Trophoblast cell (in vitro differentiated cells and primary cell): ENCODE measurements at regions not wholly inside any gene's neighbourhood (a gene's known extent, or its start where the extent isn't known, plus 50 kb on each side); places are given as distances from the start of the nearest gene placed in this dataset.

ENCODE experiments used
- DNase-seq, 2 donors: peaks; one replicate each; pipeline ENCODE4 v3.0.0-alpha.2; 2016
- H2AFZ ChIP-seq: 2 replicates; pipeline ENCODE4 v1.6.1; 2013; ENCODE audit warnings: low read length, moderate library complexity, mild to moderate bottlenecking; ENCODE audit not compliant: insufficient read depth, poor library complexity
- H2AK5ac ChIP-seq: 2 replicates; pipeline ENCODE4 v1.6.1; 2013; ENCODE audit warnings: mild to moderate bottlenecking, low read length
- H2BK120ac ChIP-seq: 2 replicates; pipeline ENCODE4 v1.6.1; 2013; ENCODE audit warnings: low read length, mild to moderate bottlenecking, moderate library complexity; ENCODE audit not compliant: insufficient read depth, poor library complexity
- H2BK12ac ChIP-seq: 2 replicates; pipeline ENCODE4 v1.6.1; 2013; ENCODE audit warnings: mild to moderate bottlenecking, low read length, moderate library complexity
- H2BK5ac ChIP-seq: 2 replicates; pipeline ENCODE4 v1.6.1; 2013; ENCODE audit warnings: low read length, low read depth, moderate library complexity, mild to moderate bottlenecking; ENCODE audit not compliant: poor library complexity
- H3K14ac ChIP-seq: 2 replicates; pipeline ENCODE4 v1.6.1; 2013; ENCODE audit warnings: mild to moderate bottlenecking, low read length
- H3K18ac ChIP-seq: 2 replicates; pipeline ENCODE4 v1.6.1; 2013; ENCODE audit warnings: mild to moderate bottlenecking, low read length
- H3K23ac ChIP-seq: 2 replicates; pipeline ENCODE4 v1.6.1; 2013; ENCODE audit warnings: low read length
- H3K27ac ChIP-seq: 2 replicates; pipeline ENCODE4 v1.5.1; 2013; ENCODE audit warnings: low read depth, mild to moderate bottlenecking, inconsistent platforms, low read length, moderate library complexity
- H3K27me3 ChIP-seq: 2 replicates; pipeline ENCODE4 v1.6.1; 2013; ENCODE audit warnings: inconsistent platforms, mild to moderate bottlenecking, low read length, moderate library complexity; ENCODE audit not compliant: insufficient read depth
- H3K36me3 ChIP-seq, 2 experiments: 1 replicate in 1 of 2; 2 replicates in 1 of 2; pipeline ENCODE4 v1.6.1; 2013; ENCODE audit warnings: low read length in 2 of 2, mild to moderate bottlenecking in 2 of 2, moderate library complexity in 1 of 2; ENCODE audit not compliant: insufficient read depth in 2 of 2, control insufficient read depth in 1 of 2
- H3K4ac ChIP-seq: 2 replicates; pipeline ENCODE4 v1.6.1; 2013; ENCODE audit warnings: low read depth, mild to moderate bottlenecking, low read length, moderate library complexity
- H3K4me1 ChIP-seq, 2 experiments: 1 replicate in 1 of 2; 2 replicates in 1 of 2; pipeline ENCODE4 v1.6.1; 2013; ENCODE audit warnings: low read length in 2 of 2, mild to moderate bottlenecking in 2 of 2, moderate library complexity in 1 of 2; ENCODE audit not compliant: insufficient read depth in 2 of 2, control insufficient read depth in 1 of 2
- H3K4me2 ChIP-seq: 2 replicates; pipeline ENCODE4 v1.6.1; 2013; ENCODE audit warnings: inconsistent platforms, mild to moderate bottlenecking, low read length, moderate library complexity
- H3K4me3 ChIP-seq: 2 replicates; pipeline ENCODE4 v1.5.1; 2013; ENCODE audit warnings: mild to moderate bottlenecking, low read depth, low read length, inconsistent platforms
- H3K79me1 ChIP-seq: one replicate; pipeline ENCODE4 v1.6.1; 2013; ENCODE audit warnings: low read length
- H3K79me2 ChIP-seq: 2 replicates; pipeline ENCODE4 v1.6.1; 2013; ENCODE audit warnings: low read length, mild to moderate bottlenecking; ENCODE audit not compliant: control insufficient read depth, insufficient read depth, poor library complexity
- H3K9ac ChIP-seq: 2 replicates; pipeline ENCODE4 v1.6.1; 2013; ENCODE audit warnings: mild to moderate bottlenecking, low read length
- H3K9me3 ChIP-seq: 2 replicates; pipeline ENCODE4 v1.6.1; 2013; ENCODE audit warnings: low read depth, mild to moderate bottlenecking, control low read depth, inconsistent platforms, low read length; ENCODE audit not compliant: insufficient read depth
- H4K12ac ChIP-seq: 2 replicates; pipeline ENCODE4 v1.6.1; 2013; ENCODE audit warnings: low read depth, mild to moderate bottlenecking, low read length, moderate library complexity
- H4K8ac ChIP-seq: 2 replicates; pipeline ENCODE4 v1.6.1; 2013; ENCODE audit warnings: low read depth, mild to moderate bottlenecking, low read length, moderate library complexity
- H4K91ac ChIP-seq: one replicate; pipeline ENCODE4 v1.6.1; 2013; ENCODE audit warnings: low read depth, mild to moderate bottlenecking, low read length, moderate library complexity
- WGBS: extraction: QIAGEN DNeasy Blood & Tissue Kit; methylation state at CpG from one replicate; pipeline ENCODE4 v1.1.7; 2013; ENCODE audit warnings: missing lambda C conversion rate; ENCODE audit not compliant: insufficient read length, insufficient coverage; ENCODE audit errors: extremely low coverage; 5-methylcytosine and 5-hydroxymethylcytosine counted together

DNA sequence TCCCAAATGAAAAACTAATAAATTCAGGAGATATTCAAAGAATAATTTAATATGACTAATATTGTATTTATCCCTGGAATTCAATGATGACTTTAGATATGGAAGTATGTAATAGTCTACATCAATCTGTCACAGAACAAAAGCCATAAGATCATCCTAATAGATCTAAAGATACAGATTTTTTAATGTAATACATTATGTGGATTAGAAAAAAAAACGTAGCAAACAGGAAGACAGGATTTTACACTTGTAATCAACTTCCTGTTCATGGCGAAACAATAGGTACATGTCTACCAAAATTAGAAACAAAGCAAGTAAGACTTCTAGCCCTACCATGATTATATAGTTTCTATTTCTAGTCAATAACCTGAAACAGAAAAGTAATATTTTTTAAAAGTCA, 192.2 kb downstream of the TTC32 start:
- Histone ChIP-seq H3K23ac (no peak overlapping the region), H3K4ac (no peak overlapping the region), H2BK12ac (no peak overlapping the region), H3K9ac (no peak overlapping the region), H3K14ac (no peak overlapping the region), H3K4me2 (no peak overlapping the region), H2AFZ (no peak overlapping the region), H2AK5ac (no peak overlapping the region), H3K27ac (no peak overlapping the region), H4K8ac (no peak overlapping the region), H3K18ac (no peak overlapping the region), H4K12ac (no peak overlapping the region), H3K9me3 (no peaks in the 10 kb centered on the region), H3K4me1 (peaks cover 4 to 6% of the 10 kb centered on the region in 2 experiments), H3K27me3 (no peaks in the 10 kb centered on the region), H3K79me1 (no peaks in the 10 kb centered on the region), H3K36me3 (no peaks in the 10 kb centered on the region), H3K79me2 (no peaks in the 10 kb centered on the region), H2BK120ac (no peak overlapping the region), H3K4me3 (no peak overlapping the region), H2BK5ac (no peak overlapping the region), H4K91ac (no peak overlapping the region)
- WGBS = no CpG with 5 or more reads among the region's 2 CpGs
- no peak for DNase-seq

DNA sequence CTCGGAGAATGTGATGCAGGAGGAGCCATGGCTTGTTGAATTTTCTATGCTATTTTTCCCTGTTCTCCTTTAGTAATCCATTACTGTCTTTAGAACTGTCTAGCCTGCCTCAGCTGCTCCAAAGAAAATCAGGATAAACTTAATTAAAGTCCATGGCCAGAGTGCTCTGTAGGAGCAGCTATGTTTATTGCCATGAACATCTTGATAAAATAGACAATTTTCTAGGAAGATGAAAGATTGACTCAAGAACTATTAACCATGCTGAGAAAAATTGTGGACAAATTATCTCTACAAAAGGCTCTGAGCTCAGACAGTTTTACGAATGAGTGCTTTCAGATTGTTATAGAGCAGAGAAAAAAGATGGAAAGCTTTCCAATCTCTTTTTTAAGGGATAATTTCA, 193.0 kb downstream of the TTC32 start:
- H3K14ac ChIP-seq = no peak overlapping the region
- H3K36me3 ChIP-seq = no peaks in the 10 kb centered on the region
- no peaks in the 10 kb centered on the region for H3K79me2 ChIP-seq
- no peak overlapping the region for H3K18ac ChIP-seq
- H2AFZ ChIP-seq = no peak overlapping the region
- no peak overlapping the region for H3K4ac ChIP-seq
- H4K91ac ChIP-seq = no peak overlapping the region
- H2BK120ac ChIP-seq = no peak overlapping the region
- no peak overlapping the region for H3K23ac ChIP-seq
- peaks cover 2% of the 10 kb centered on the region for H3K9me3 ChIP-seq
- no peaks in the 10 kb centered on the region for H3K27me3 ChIP-seq
- H3K4me3 ChIP-seq = no peak overlapping the region
- H3K27ac ChIP-seq = no peak overlapping the region
- no peak overlapping the region for H2BK12ac ChIP-seq
- H4K12ac ChIP-seq = no peak overlapping the region
- H3K4me1 ChIP-seq = peaks cover 4 to 6% of the 10 kb centered on the region in 2 experiments
- H3K79me1 ChIP-seq = no peaks in the 10 kb centered on the region
- H2AK5ac ChIP-seq = no peak overlapping the region
- H3K4me2 ChIP-seq = no peak overlapping the region
- H2BK5ac ChIP-seq = no peak overlapping the region
- no peak overlapping the region for H3K9ac ChIP-seq
- WGBS = no CpG with 5 or more reads among the region's 2 CpGs
- no peak overlapping the region for H4K8ac ChIP-seq
- DNase-seq = no peak

DNA sequence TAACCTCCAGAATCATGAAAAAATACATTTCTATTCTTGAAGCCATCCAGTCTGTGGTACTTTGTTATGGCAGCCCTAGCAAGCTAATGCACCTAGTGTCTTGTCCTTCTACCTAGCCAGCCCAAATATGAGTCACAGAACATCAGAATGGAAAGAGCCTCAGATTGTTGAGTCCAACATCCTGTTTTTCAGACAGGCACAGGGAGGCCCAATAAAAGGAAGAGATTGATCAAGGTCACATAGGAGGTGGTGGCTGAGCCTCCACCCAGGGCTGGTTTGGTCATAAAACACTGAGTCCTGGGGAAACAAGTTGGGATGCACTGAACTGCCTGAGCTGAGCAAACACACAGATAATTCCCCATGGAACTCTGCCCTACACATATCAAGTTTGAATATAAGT, 195.5 kb downstream of the TTC32 start:
- Histone ChIP-seq H3K4me3 (no peak overlapping the region), H3K4me2 (no peak overlapping the region), H3K9me3 (peaks cover 2% of the 10 kb centered on the region), H3K4me1 (peaks cover 0 to under 1% of the 10 kb centered on the region in 2 experiments), H2BK5ac (no peak overlapping the region), H2BK120ac (no peak overlapping the region), H3K79me2 (no peaks in the 10 kb centered on the region), H4K91ac (no peak overlapping the region), H3K14ac (no peak overlapping the region), H3K79me1 (no peaks in the 10 kb centered on the region), H3K18ac (no peak overlapping the region), H2BK12ac (no peak overlapping the region), H3K4ac (no peak overlapping the region), H2AFZ (no peak overlapping the region), H3K27ac (no peak overlapping the region), H4K12ac (no peak overlapping the region), H3K36me3 (no peaks in the 10 kb centered on the region), H2AK5ac (no peak overlapping the region), H4K8ac (no peak overlapping the region), H3K9ac (no peak overlapping the region), H3K27me3 (no peaks in the 10 kb centered on the region), H3K23ac (no peak overlapping the region)
- DNase-seq = no peak

DNA sequence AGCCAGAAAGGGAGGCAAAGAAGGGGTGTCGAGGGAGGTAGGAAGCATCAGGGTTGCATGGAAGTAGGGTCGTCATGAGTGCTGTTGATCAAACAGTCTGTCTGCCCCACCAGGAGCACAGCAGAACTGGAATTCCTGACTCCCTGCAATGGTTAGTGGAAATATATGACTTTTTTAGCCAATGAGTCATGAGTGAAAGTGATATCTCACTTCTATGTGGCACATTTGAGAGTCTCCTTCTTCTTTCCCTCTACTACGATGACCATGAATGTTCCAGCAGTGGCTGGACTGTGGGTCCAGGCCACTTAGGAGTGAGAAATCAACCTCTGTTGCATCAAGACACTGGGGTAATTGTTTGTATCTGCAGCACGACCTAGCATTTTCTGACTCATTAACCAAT, 199.5 kb downstream of the TTC32 start:
- H3K23ac ChIP-seq = no peak overlapping the region
- no peak overlapping the region for H3K4me3 ChIP-seq
- H4K91ac ChIP-seq = no peak overlapping the region
- no peak for DNase-seq
- no peak overlapping the region for H3K18ac ChIP-seq
- no peaks in the 10 kb centered on the region for H3K79me1 ChIP-seq
- no peak overlapping the region for H4K8ac ChIP-seq
- no peak overlapping the region for H3K4ac ChIP-seq
- no peak overlapping the region for H3K9ac ChIP-seq
- no peak overlapping the region for H3K4me2 ChIP-seq
- no peaks in the 10 kb centered on the region for H3K36me3 ChIP-seq
- no peak overlapping the region for H2BK120ac ChIP-seq
- WGBS = no CpG with 5 or more reads among the region's 4 CpGs
- no peaks in the 10 kb centered on the region for H3K4me1 ChIP-seq
- no peak overlapping the region for H2AFZ ChIP-seq
- H3K27me3 ChIP-seq = no peaks in the 10 kb centered on the region
- H2AK5ac ChIP-seq = no peak overlapping the region
- no peak overlapping the region for H3K14ac ChIP-seq
- peaks cover 8% of the 10 kb centered on the region for H3K9me3 ChIP-seq
- H3K27ac ChIP-seq = no peak overlapping the region
- H3K79me2 ChIP-seq = no peaks in the 10 kb centered on the region
- H4K12ac ChIP-seq = no peak overlapping the region
- no peak overlapping the region for H2BK12ac ChIP-seq
- no peak overlapping the region for H2BK5ac ChIP-seq
